HL-60 (cell line): ENCODE measurements at regions not wholly inside any gene's neighbourhood (a gene's known extent, or its start where the extent isn't known, plus 50 kb on each side); places are given as distances from the start of the nearest gene placed in this dataset.

Experiments
- DNase-seq, 2 experiments: peaks; one replicate each; pipeline ENCODE4 v3.0.0-alpha.2; 2010 to 2020; ENCODE audit warnings: low read depth in 1 of 2, low spot score in 1 of 2
- H3K27ac ChIP-seq: fragments of 250-450 bp; sonication (Bioruptor Pico); replicated peaks from 2 replicates; pipeline ENCODE4 v1.5.1; 2020; ENCODE audit warnings: mild to moderate bottlenecking, moderate library complexity
- H3K27me3 ChIP-seq: fragments of 250-450 bp; sonication (Bioruptor Pico); 2 replicates; pipeline ENCODE4 v1.5.1; 2021; ENCODE audit warnings: mild to moderate bottlenecking, moderate library complexity; ENCODE audit not compliant: insufficient read depth, poor library complexity, severe bottlenecking
- H3K4me3 ChIP-seq: replicated peaks from 2 replicates; pipeline ENCODE4 v1.5.1; 2011; ENCODE audit warnings: mild to moderate bottlenecking, control low read depth, low read length; ENCODE audit not compliant: insufficient read depth
- CTCF ChIP-seq: IDR thresholded peaks from one replicate; pipeline ENCODE4 v1.5.1; 2011; ENCODE audit warnings: low read length, control low read depth, inconsistent platforms; ENCODE audit not compliant: insufficient read depth
- GABPA ChIP-seq: IDR thresholded peaks from 2 replicates; pipeline ENCODE4 v1.6.1; 2012; ENCODE audit warnings: low read depth
- POLR2AphosphoS5 ChIP-seq: IDR thresholded peaks from 2 replicates; pipeline ENCODE4 v1.6.1; 2012; ENCODE audit warnings: low read depth
- SPI1 ChIP-seq: IDR thresholded peaks from 2 replicates; pipeline ENCODE4 v1.6.1; 2012; ENCODE audit warnings: low read depth, mild to moderate bottlenecking, borderline replicate concordance
- TF ChIP-seq, protein P1 (sequence below): IDR thresholded peaks from 2 replicates; pipeline ENCODE4 v1.6.1; 2012; ENCODE audit warnings: low read depth; ENCODE audit not compliant: insufficient replicate concordance

- H3K27me3 ChIP-seq, result peaks cover 5% of the 10 kb centered on the region
- no peak overlapping the region for H3K4me3 ChIP-seq
- DNase-seq, result no peak
- H3K27ac ChIP-seq, result no peak overlapping the region
- TF ChIP-seq CTCF (no peak), SPI1 (no peak), GABPA (no peak), POLR2AphosphoS5 (no peak)
- TF ChIP-seq, protein P1, sequence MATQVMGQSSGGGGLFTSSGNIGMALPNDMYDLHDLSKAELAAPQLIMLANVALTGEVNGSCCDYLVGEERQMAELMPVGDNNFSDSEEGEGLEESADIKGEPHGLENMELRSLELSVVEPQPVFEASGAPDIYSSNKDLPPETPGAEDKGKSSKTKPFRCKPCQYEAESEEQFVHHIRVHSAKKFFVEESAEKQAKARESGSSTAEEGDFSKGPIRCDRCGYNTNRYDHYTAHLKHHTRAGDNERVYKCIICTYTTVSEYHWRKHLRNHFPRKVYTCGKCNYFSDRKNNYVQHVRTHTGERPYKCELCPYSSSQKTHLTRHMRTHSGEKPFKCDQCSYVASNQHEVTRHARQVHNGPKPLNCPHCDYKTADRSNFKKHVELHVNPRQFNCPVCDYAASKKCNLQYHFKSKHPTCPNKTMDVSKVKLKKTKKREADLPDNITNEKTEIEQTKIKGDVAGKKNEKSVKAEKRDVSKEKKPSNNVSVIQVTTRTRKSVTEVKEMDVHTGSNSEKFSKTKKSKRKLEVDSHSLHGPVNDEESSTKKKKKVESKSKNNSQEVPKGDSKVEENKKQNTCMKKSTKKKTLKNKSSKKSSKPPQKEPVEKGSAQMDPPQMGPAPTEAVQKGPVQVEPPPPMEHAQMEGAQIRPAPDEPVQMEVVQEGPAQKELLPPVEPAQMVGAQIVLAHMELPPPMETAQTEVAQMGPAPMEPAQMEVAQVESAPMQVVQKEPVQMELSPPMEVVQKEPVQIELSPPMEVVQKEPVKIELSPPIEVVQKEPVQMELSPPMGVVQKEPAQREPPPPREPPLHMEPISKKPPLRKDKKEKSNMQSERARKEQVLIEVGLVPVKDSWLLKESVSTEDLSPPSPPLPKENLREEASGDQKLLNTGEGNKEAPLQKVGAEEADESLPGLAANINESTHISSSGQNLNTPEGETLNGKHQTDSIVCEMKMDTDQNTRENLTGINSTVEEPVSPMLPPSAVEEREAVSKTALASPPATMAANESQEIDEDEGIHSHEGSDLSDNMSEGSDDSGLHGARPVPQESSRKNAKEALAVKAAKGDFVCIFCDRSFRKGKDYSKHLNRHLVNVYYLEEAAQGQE, result no peak
These were observed 304.5 kb downstream of the TTLL7 start for GRCh38 chr1:83694449-83694848.

DNA sequence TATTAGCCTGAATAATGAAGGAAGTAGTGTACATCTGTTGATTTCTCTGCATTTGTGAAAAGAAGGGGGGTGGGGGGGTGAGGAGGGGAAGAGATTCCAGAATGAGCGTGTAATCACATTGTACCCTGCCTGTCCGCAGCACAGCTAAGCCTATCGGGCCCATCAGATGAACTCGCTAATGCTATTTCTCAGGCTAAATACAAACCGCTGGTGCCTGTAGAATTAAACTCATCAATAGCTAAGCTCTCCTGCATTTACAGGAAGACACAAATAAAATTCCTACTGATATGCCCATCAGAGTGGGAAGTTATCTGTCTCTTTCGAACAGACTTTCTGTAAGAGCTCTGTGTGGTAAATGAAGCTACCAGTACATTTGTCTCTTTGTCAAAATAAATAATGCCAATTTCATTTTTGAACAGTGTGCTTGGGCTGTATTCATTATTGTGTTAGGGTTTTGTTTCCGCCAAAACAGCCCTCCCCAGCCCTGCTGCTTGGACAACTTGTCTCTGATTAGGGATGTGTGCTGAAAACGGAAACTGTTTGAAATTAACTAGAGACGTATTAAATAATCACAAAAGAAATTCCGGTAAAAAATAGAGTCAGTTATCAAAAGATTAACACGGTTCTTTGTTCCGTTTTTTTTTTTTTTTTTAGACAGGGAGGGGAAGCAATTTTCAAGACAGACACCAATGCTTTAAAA, 305.4 kb downstream of the TTLL7 start:
- Histone ChIP-seq H3K4me3 (no peak overlapping the region), H3K27me3 (peaks cover 5% of the 10 kb centered on the region), H3K27ac (no peak overlapping the region)
- TF ChIP-seq, protein P1, result no peak
- TF ChIP-seq GABPA, result no peak
- no peak for TF ChIP-seq POLR2AphosphoS5
- no peak for TF ChIP-seq CTCF
- no peak for TF ChIP-seq SPI1
- DNase-seq, result no peak

- Histone ChIP-seq H3K4me3 (no peak overlapping the region), H3K27ac (no peak overlapping the region), H3K27me3 (peaks cover 5% of the 10 kb centered on the region)
- no peak for DNase-seq
- no peak for TF ChIP-seq GABPA
- TF ChIP-seq POLR2AphosphoS5, result no peak
- TF ChIP-seq, protein P1, result no peak
- no peak for TF ChIP-seq CTCF
- no peak for TF ChIP-seq SPI1
These were observed 306.2 kb downstream of the TTLL7 start for GRCh38 chr1:83692524-83693381.
